Upper lobe of right lung (tissue), 1 donor: ENCODE measurements at regions not wholly inside any gene's neighbourhood (a gene's known extent, or its start where the extent isn't known, plus 50 kb on each side); places are given as distances from the start of the nearest gene placed in this dataset.

ENCODE experiments used
- ATAC-seq: fragments of 200-7000 bp; cut with Tn5 transposase; one replicate; pipeline ENCODE4 v1.9.1; 2020; ENCODE audit warnings: mild to moderate bottlenecking, moderate library complexity
- DNase-seq: peaks from one replicate; pipeline ENCODE4 v3.0.0-alpha.2; 2020
- H3K27ac ChIP-seq: fragments of 200-600 bp; one replicate; pipeline ENCODE4 v1.8.0; 2022
- H3K27me3 ChIP-seq: fragments of 200-600 bp; one replicate; pipeline ENCODE4 v1.8.0; 2022; ENCODE audit warnings: mild to moderate bottlenecking
- H3K36me3 ChIP-seq: fragments of 200-600 bp; one replicate; pipeline ENCODE4 v1.8.0; 2022
- H3K4me1 ChIP-seq: fragments of 200-600 bp; one replicate; pipeline ENCODE4 v1.8.0; 2022
- H3K4me3 ChIP-seq: fragments of 200-600 bp; one replicate; pipeline ENCODE4 v1.8.0; 2022; ENCODE audit warnings: mild to moderate bottlenecking
- H3K9me3 ChIP-seq: fragments of 200-600 bp; one replicate; pipeline ENCODE4 v1.8.0; 2022
- intact Hi-C: fragments of 100-400 bp; cut with DNase I; formaldehyde crosslinking; loops from one replicate; pipeline ENCODE4 v1.11.0; 2022
- TF ChIP-seq, protein P1 (sequence below): fragments of 200-600 bp; IDR thresholded peaks from one replicate; pipeline ENCODE4 v1.8.0; 2022; ENCODE audit warnings: antibody characterized with exemption
- donor health status: DM: no; HTN: yes; CAD: no; lungs with severe emphysema.

DNA sequence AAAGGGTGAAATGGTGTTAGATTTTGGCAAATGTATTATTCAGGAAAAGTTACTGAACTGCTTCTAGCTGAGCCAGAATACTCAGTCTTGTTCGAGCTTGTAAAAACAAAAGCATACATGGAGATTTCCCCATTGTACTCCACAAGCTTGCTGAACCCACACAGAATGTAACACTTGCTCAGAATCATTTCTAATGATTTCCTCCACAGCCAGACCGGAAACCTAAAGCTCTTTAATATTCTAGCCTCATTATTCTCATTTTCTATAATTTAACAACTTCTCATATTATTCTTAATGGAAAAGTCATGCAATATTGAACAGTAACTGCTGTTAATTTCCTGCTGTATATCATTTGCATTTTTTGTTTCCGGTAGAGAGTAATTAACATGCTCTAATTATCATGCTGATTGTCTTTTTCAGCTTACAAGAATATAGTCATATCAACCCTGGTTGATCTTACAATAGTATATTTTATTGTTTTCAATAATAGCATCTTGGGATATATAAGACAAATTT, 1387.5 kb upstream of the EYS start:
- DNase-seq (no peak), ATAC-seq (no peak)
- H3K27ac ChIP-seq = no peak overlapping the region
- intact Hi-C loops = no loop called here
- no peaks in the 10 kb centered on the region for H3K36me3 ChIP-seq
- no peaks in the 10 kb centered on the region for H3K27me3 ChIP-seq
- no peaks in the 10 kb centered on the region for H3K4me1 ChIP-seq
- H3K9me3 ChIP-seq = no peaks in the 10 kb centered on the region
- no peak overlapping the region for H3K4me3 ChIP-seq
- TF ChIP-seq, protein P1, sequence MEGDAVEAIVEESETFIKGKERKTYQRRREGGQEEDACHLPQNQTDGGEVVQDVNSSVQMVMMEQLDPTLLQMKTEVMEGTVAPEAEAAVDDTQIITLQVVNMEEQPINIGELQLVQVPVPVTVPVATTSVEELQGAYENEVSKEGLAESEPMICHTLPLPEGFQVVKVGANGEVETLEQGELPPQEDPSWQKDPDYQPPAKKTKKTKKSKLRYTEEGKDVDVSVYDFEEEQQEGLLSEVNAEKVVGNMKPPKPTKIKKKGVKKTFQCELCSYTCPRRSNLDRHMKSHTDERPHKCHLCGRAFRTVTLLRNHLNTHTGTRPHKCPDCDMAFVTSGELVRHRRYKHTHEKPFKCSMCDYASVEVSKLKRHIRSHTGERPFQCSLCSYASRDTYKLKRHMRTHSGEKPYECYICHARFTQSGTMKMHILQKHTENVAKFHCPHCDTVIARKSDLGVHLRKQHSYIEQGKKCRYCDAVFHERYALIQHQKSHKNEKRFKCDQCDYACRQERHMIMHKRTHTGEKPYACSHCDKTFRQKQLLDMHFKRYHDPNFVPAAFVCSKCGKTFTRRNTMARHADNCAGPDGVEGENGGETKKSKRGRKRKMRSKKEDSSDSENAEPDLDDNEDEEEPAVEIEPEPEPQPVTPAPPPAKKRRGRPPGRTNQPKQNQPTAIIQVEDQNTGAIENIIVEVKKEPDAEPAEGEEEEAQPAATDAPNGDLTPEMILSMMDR = no peak

DNA sequence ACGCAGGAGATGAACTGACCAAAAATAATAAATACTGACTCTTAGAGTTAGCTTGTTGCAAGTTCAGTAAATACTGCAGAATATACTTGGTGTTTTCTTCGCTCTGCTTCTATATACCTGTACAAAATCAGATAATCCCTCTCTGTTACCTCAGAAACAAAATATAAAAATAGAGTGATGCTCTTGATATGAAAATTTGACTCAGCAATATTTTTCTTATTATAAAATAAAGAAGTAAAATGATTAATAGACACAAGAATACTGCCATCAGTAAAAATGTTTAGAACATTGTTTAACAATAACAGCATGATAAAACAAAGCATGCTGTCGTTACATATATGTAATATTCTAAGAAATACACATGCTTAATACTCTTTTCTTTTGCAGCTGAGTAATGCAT, 1366.9 kb upstream of the EYS start:
- no peaks in the 10 kb centered on the region for H3K27me3 ChIP-seq
- H3K4me3 ChIP-seq = no peak overlapping the region
- no peaks in the 10 kb centered on the region for H3K36me3 ChIP-seq
- no peaks in the 10 kb centered on the region for H3K9me3 ChIP-seq
- intact Hi-C loops = no loop called here
- DNase-seq (no peak), ATAC-seq (no peak)
- no peak overlapping the region for H3K27ac ChIP-seq
- TF ChIP-seq, protein P1 = no peak
- H3K4me1 ChIP-seq = no peaks in the 10 kb centered on the region

DNA sequence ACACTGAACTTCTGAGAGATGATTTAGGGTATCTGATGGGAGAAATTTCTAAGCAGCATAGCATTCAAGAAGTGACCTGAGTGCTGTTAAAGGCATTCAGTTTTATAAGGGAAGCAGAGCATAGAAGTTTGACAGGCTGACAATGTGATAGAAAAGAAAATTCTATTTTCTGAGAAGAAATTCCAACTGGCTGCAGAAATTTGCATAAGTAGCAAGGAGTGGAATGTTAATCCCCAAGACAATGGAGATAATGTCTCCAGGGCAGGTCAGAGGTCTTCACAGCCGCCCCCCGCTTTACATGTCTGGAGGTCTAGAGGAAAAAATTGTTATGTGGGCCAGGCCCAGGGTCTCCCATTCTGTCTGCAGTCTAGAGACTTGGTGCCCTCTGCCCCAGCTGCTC, 1361.8 kb upstream of the EYS start:
- intact Hi-C loops = no loop called here
- Histone ChIP-seq H3K9me3 (no peaks in the 10 kb centered on the region), H3K36me3 (no peaks in the 10 kb centered on the region), H3K4me1 (no peaks in the 10 kb centered on the region), H3K4me3 (no peak overlapping the region), H3K27ac (no peak overlapping the region), H3K27me3 (no peaks in the 10 kb centered on the region)
- DNase-seq = no peak
- no peak for ATAC-seq
- TF ChIP-seq, protein P1 = no peak

DNA sequence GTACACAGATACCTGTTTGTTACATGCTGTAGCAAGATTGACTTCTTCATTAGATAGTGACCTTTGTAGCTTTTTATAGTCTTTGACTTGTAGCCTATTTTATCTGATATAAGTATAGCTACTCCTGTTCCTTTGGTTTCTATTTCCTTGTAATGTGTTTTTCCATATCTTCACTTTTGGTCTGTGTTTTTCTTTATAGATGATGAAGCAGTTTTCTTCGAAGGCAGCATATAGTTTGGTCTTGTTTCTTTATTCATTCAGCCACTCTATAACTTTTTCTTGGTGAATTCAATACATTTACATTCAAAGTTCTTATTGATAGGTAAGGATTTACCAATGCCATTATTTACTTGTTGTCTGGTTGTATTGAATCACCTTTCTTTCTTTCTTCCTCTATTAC, 1357.3 kb upstream of the EYS start:
- no peak for ATAC-seq
- TF ChIP-seq, protein P1 = no peak
- Histone ChIP-seq H3K4me3 (no peak overlapping the region), H3K9me3 (no peaks in the 10 kb centered on the region), H3K27ac (no peak overlapping the region), H3K36me3 (no peaks in the 10 kb centered on the region), H3K27me3 (no peaks in the 10 kb centered on the region), H3K4me1 (no peaks in the 10 kb centered on the region)
- no peak for DNase-seq
- intact Hi-C loops = no loop called here

DNA sequence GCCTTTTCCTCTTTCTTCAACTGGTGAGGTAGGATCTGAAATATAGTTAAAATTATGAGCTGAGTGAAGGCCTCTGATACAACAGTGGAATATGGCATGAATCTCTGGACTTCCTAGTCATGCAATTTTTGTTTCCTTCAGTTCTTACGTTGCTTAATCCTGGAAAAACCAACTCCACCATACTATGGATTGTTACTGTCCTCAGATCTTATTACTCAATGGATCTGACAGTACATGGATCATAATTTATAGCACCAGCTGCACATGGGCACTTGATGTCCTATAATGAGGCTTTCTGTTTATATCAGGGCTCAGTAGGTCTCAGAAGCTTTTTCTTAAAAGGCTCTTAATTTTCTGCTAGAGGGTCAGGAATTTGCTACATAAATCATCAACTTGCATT, 1341.0 kb upstream of the EYS start:
- H3K4me1 ChIP-seq = no peaks in the 10 kb centered on the region
- no peaks in the 10 kb centered on the region for H3K36me3 ChIP-seq
- no peak for ATAC-seq
- TF ChIP-seq, protein P1 = no peak
- intact Hi-C loops = no loop called here
- H3K4me3 ChIP-seq = no peak overlapping the region
- H3K27me3 ChIP-seq = no peaks in the 10 kb centered on the region
- H3K9me3 ChIP-seq = no peaks in the 10 kb centered on the region
- DNase-seq = no peak
- H3K27ac ChIP-seq = no peak overlapping the region

DNA sequence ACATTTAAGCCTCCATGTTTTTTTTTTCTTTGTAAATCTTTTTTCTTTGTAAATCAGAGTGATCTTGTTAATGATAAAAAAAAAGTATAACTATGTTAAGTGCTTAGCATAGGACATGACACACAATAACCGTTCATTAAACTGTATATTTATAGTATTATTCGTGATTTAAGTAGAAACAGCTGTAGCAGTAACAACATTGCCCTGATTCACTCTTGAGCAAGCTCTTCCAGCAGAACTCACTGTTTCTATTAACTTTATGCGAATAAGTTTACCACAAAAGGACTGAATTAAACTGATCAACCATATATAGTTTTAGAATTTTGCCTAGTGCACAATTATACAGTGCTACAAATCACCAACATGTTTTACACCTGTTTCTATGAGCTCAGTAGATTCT, 1338.0 kb upstream of the EYS start:
- intact Hi-C loops = no loop called here
- ATAC-seq = no peak
- DNase-seq = no peak

More for the DNA sequence above, 1338.0 kb upstream of the EYS start:
- no peaks in the 10 kb centered on the region for H3K27me3 ChIP-seq
- H3K4me3 ChIP-seq = no peak overlapping the region
- TF ChIP-seq, protein P1 = no peak
- no peaks in the 10 kb centered on the region for H3K9me3 ChIP-seq
- H3K36me3 ChIP-seq = no peaks in the 10 kb centered on the region
- H3K27ac ChIP-seq = no peak overlapping the region
- H3K4me1 ChIP-seq = no peaks in the 10 kb centered on the region
